ENCODE measurements at regions not wholly inside any gene's neighbourhood (a gene's known extent, or its start where the extent isn't known, plus 50 kb on each side); places are given as distances from the start of the nearest gene placed in this dataset.
A peak's percentile ranks its signal among the peaks of the same experiment; 100 is the strongest.
"Not testable (repeated sequence)": the region's sequence is repeated elsewhere in the genome, so short reads cannot be mapped to it uniquely, and the experiment has no call there.

DNA sequence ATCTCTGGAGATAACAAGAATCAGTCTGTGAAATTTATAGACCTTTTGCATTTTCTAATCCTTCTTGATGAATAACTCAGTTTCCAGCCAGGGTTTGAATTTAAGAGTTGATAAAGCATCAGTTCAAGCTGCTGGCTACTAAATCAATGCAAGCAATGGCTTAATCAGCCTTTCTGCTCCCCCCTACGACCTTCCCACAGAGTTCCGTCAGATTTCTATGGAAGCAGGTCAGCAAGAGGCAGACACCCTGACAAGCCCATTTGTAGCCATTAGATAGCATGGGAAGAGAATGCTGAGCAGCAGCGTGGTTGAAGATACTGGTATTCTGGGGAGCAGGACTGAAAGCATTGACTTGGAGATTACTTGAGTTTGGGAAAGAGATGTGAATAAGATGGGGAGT is 868.1 kb downstream of the KCNJ2 start:
- no peak for DNase-seq

DNA sequence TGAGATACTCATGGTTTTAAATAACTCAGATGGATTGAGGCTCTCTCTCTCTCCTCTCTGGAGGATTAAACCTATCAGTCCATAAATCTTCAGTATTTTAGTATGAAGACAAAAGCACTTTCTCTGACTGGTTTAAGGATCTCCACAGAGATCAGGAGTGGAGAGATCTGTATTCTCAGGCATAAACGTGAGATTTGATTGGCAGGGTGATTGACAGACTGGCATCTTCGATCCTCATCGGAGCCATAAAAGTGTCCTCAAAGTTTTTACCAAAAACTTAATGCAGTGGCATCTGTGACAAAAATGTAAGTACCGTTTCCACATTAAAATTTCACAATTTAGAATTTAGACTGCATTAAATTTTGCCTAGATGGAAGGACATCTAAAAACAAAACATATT is 870.1 kb downstream of the KCNJ2 start:
- DNase-seq, result no peak

DNA sequence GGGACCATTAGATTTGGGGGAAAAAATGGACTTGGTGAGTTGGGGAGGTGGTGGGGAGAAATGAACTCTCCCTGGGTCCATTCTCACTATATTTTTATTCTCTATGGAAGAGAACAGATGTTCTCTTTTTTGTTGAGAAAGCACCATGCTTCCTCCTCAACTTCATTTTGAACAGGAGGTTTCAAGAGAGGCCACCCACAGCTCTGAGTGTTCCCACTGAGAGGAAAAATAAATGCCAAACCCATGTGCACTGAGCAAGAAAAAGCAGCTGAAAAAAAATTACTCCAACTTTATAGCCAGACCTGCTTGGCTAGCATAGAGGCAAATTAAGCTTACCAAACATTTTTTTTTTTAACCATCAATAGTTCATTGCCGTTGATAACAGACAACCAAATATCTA is 883.6 kb downstream of the KCNJ2 start:
- no peak for DNase-seq

DNA sequence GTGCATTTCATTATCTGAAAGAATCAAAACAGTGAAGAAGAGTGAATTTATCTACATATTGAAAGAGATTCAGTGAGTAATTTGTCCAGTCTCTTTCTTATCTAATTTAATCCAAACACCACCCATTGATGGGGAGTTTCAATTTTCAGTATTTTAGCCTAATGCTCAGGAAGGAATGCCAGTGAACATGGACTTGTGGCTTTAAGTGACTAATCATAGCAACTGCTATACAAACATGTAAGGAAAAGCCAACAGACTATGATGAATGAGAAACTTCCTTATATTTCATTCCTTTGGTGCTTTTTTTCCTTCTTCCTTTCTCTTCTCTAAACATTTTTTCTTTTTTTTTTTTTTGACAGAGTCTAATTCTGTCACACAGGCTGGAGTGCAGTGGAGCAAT is 885.8 kb downstream of the KCNJ2 start:
- no peak for DNase-seq

DNA sequence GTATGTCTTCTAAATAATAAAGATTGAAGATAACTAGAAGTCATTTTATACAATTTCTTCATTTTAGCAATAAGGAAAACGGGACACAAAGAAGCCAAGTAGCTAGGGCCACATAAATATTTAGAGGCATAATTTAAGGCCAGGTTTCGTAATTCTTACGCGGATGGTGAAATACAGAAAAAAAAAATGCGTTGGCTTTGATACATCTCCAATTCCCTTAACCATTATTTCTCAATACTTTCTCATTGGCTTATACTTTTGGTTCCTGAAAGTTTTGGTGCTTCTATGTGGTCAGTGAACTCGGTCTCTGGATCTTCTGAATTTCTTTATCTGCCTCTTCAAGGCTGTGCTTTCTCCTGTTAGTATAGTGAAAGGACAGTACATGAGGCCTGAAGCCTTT is 888.1 kb downstream of the KCNJ2 start:
- no peak for DNase-seq

DNA sequence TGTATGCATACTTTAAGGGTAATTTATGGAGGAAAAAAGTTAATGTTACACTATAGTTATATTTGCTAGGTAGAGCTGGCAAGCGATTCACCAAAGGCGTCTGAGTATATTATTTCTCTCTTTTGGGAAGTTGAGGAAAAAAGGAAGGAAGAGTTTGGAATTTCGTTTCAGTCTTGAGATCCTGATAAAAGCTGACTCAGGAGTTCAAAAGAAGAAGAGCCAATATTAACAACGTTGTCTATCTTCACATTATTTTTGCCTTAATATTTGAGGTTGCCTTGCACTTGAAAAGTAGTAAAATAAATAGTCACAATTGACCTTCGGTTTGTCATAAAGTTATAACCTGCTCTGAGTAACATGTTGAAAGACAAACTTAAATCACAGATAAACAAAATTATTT is 888.6 kb downstream of the KCNJ2 start:
- DNase-seq, result no peak

DNA sequence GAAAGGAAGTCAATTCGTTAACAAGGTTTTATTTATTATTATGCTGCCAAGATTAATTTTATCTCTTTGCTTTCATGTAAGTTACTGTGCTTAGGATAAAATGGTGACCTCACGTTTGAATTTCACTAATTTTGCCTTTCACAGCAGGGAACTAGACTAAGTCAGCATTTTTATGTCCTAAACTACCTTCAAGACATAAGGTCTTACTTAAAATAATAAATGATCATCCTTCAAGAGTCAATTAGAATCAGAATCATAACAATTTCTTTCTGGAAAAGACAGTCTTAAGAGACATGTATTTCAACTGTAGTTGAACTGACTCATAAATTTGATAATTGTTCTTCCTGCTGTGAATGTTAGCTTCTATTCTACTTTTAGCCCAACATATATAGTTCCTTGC is 893.8 kb downstream of the KCNJ2 start:
- DNase-seq, result no peak

DNA sequence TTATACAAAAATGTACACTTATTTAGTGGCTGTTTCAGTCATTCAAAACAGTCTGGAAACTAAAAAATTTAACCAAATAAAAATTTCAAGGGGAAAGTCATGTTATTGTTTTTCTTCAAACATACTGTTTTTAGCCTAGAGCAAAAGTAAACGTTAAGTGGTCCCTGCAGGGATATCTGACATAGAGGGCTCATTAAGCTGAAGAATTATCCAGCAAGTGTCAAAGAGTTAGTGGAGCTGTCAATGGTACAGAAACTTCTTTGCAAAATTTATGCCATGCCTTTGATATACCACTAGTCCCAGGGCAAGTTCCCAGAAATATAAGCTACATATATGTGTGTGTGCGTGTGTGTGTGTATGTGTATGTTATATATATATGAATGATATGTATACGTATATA is 894.2 kb downstream of the KCNJ2 start:
- DNase-seq, result no peak

DNA sequence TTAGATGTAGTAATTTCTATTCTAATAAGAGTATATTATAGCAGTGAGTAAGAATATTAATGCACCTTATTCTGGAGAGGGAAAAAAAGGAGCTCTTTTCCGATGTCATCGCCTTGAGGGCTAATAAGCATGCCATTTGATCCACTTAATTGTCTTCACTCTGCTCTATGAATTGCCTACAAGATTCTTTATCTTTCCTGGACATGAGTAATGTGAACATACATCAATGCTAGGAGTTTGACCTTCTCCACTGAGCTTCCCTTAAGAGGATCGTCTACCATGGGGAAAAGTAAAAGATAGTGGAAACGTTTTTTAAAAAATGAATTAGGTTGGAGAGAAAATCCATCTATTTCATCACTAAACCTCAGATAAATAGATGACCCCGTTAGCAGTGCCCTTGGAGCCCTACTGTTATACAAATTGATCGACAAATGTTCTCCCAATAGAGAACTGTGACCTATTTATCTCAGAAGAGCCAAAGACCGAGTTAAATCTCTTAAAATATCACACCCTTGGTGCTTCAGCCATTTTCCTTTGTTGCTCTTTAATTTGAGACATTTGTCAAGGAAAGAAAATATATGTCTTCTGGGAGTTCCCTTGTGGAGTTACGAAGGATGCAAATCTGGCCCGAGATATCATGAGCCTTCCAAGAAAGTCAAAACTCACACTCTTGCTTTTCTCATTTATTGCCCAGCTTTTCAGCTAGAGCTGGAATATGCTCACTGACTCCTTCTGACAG is 898.5 kb downstream of the KCNJ2 start:
- no peak for DNase-seq

DNA sequence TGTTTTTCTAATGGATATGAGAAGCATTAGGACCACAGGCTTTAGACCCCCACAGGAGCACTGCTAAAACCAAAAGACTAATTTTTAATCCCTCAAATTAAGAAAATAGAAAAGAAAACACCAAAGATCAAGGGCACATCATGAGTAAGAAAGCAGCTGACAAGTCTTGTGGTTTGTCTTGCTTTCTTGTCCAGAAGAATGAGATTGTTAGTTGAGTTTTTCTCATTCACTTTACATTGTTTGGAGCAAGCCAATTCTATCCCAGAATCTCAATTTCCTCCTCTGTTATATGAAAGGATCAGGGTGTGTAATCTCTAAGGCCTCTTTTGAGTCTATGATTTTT is 899.0 kb downstream of the KCNJ2 start:
- DNase-seq, result no peak

DNA sequence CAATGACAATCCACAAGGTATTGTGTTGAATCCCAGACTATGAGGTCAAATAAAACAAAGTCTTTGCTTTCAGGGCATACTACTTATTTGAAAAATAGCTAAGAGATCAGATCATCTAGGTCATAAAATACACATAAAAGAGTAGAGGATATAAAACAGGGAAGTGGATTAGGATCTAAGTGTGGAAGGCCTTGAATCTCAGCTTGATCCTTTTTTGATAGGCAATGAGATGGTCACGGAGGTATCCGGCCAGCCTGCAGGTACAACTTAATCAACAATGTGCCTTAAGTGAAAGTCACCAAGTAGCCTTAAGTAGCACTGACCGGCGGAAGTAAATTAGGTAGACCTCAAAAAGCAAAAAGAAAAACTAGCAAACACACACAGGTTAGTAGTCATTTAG is 901.7 kb downstream of the KCNJ2 start:
- no peak for DNase-seq

DNA sequence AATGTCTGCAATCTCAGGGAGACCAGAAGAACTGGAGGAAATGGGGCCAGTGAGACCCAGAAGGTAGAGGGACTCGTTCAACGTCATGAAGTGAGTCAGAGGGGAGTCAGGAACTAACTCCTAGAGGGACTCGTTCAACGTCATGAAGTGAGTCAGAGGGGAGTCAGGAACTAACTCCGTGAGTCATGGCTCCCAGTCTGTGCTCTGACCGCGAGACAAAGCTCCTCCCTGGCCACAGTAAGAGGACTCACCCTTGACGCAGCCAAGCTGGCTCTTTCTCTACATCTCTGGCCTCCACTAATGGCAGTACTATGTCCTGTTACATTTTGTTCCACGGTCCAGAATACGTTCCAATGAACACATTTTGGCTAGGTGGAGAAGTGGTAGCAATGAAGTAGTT is 902.5 kb downstream of the KCNJ2 start:
- no peak for DNase-seq

DNA sequence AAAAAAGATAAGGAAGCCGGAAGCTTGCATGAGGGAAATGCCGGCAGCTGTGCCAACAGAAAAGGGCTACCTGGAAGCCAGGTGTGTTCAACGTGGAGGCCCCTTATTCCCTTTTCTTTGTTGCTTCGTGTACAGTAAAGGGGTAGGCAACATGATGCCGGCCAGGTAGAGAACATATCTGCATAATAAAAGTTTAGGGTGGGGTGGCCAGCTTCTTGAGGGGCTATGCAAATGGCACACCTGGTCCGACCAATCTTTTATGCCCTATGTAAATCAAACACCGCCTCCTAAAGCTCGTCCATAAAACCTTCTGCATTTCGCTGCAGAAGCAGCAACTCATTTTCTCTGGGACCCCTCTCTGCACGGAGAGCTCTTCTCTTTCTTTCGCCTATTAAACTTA is 911.6 kb downstream of the KCNJ2 start:
- no peak for DNase-seq

DNA sequence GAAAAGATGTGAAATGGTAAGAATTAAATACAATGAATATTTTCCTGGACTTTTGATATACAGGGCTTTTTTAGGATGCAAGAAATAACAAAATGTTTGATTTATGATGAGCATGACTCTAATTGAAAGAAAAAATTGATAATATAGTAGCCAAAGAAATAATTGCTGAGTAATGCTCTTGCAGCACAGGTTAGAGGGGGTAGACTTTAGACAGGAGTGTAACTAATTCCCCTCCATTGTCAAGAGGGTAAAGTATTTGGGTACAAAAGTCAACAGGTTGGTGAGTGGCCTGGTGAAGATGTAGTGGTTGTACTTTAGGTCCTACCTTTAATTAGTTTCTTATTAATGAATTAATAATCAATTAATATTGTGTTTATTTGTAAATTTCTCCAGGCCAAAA is 912.3 kb downstream of the KCNJ2 start:
- DNase-seq, result no peak

DNA sequence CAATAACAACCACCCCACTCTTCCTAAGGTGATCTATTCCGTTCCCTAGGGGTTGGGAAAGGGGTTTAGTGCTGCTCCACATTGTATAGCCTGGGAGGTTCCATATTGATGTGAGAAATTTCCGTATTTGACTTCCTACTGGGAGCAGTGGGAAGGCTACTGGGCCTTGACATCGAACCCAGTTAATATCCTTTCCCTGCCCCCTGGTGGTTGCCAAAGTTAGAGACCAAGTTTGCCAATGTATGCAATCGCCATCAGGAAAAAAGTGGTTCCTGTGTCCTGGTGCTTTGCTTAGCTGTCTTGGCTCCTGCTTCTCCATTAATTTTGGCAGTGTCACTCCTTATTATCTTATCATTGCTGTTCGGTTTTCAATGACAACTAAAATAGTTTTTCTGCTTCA is 914.9 kb downstream of the KCNJ2 start:
- peak in 1 of 5 experiments; percentile 1 for DNase-seq

DNA sequence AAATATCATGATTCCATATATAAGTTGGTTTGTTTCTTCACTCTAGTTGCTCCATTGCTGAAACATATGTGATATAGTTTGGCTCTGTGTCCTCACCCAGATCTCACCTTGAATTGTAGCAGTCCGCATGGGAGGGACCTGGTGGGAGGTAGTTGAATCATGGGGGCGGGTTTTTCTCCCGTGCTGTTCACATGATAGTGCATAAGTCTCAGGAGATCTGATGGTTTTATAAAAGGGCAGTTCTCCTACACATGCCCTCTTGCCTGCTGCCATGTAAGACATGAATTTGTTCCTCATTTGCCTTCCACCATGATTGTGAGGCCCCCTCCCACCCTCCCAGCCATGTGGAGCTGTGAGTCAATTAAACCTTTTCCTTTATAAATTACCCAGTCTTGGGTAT is 915.5 kb downstream of the KCNJ2 start:
- DNase-seq, result no peak

DNA sequence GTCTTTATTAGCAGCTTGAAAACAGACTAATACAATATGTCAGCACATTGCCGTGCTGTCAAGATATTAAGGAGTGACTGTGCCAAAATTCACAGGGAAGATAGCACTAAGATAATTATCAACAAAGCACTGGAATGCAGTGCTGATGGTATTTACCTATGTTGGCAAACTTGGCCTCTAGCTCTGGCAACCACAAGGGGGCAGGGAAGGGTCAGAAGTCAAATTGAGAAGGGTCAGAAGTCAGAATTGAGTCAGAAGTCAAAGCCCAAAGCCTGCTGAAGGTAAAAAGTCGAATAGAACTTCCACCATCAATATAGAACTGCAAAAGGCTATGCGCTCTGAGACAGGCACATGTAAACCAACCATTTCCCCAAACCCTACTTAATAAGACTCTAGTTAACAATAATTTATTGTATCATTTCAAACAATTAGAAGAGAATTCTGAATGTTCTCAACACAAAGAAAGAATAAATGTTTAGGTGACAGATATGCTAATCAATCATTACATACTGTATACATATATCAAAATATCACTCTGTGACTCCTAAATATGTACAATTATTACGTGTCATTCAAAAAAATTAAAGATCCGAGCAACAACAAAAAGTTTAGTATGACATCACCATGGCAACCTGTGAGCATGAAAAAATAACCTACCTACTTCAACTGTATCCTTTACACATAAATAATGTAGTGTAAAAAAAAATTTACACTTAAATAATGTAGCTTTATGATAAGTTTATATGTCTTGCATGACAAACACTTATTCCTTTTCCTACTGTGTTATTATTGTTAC is 916.1 kb downstream of the KCNJ2 start:
- DNase-seq, result no peak

DNA sequence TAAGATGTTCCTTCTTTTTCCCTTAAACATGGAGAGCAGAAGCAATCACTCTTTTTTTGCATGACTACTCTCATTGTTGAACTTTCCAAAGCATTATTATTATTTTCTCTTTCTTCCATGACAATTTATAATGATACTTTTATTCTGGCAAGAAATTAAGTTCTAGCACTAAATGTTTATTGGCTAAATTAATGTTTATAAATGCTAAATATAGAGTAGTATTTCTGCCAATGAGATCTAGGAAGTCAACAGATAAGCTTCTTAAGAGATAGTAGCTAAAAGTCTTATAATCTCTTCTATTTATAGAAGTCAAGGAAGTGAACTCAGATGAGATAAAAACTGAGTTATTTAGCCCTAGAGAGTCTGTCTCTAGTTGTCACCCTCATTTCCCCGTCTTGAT is 920.1 kb downstream of the KCNJ2 start:
- DNase-seq, result no peak

DNA sequence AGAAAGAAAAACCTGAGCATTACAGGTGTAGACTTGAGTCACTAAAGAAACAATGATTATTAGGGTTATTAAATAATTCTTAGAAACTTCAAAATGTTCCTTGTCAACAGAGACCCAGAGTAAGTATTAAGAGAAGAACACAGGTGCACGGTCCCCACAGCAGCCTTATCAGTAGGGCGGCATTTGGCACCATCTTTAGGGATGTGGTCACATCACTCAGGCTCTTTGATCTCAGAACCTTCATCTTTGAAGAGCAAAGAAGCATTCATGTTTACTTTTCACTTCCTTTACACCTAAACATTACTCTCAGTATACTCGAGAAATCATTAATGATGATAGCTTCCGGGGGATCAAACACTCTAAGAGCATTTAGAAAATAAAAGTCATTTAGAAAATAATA is 928.7 kb downstream of the KCNJ2 start:
- no peak for DNase-seq

DNA sequence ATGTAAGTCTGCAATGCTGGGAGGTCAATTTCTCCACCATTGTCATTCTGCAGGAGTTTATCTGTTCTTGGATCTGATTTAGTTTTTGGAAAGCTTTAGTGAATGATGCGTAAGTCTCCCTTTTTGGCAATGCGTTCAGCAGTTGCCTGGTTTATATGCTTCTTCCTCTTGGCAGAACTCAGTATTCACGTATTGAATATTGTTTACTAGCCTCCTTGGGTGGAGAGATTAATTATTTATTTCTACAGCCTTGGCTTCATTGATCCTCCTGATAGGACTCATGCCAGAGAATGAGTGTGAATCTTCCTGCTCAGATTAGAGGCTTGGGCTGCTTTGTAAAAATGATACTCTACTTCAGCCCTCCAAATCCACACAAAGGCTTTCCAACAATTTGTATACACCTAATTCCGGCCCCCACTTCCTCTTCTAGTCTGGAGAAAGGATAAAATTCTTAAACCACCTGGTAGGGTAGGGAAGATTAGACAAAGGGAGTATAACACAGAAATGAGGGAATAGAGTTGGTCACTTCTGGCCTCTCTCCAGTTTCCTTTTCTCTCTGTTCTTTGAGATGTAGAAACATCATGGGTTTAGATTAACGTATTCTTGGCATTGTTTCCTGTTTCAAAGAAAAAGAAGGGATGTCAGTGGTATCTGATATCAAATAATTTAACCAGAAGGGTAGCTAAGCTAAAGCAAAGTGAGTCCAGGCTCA is 929.8 kb downstream of the KCNJ2 start:
- DNase-seq, result no peak

DNA sequence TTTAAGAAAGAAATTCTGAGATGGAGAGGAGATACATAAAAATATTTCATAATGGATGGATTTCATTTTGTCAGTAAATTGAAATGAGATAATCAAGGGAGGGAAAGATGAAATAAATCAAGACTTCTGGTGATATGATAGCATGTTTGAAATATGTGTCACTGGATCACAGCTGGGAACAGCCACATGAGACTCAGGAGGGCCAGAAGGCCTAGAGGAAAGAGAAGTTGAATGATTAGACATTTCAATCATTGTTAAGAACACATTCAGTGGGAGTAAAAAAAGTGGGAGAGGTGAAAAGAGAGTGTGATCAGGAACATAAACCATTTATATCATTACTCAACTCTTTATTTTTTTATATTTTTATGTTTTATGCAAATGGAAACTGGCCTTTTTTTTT is 933.4 kb downstream of the KCNJ2 start:
- DNase-seq, result no peak

DNA sequence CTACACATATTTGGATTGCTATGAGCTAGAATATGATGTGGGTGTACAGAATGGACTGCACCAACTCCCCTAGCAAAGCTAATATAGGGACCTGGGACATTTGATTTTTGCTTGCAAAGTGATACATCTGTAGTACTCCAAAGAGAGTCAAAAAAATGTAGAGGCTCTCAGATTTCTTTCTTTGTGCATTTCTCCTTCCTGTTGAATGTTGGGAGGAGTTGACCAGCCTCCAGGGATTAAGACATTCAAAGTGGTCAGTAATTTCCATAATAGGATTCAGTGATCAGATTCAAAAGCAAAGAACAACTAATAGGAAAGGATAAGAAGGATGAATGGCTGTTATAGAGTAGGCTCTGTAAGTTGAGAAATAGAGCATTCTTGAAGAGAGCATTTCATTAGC is 934.9 kb downstream of the KCNJ2 start:
- no peak for DNase-seq

DNA sequence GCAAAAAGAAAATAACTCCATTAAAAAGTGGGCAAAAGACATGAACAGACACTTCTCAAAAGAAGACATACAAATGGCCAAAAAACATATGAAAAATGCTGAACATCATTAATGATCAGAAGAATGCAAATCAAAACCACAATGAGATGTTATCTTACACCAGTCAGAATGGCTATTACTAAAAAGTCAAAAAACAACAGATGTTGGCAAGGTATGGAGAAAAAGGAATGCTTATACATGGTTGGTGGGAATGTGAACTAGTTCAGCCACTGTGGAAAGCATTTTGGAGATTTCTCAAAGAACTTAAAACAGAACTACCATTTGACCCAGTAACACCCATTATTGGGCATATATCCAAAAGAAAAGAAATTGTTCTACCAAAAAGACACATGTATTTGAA is 936.7 kb downstream of the KCNJ2 start:
- not testable (repeated sequence) for DNase-seq

DNA sequence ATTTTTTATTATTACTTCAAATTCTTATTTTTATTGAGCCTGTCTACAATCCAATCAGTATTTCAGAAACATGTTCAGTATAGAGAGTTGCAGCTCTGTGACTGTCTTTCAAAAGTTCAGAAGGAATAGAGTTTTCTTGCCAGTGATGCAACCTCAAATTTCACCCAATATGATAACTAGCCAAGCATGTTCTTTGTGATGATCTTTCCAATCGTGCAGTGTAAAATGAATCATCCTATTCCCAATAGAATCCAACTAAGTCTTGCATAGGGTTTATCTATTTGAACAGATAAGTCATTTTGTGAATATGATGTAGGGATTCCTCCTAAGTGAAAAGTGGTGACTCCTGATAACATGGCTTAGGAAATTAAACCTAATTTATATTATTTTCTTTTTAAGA is 937.8 kb downstream of the KCNJ2 start:
- DNase-seq, result no peak
